ENCODE measurements at regions not wholly inside any gene's neighbourhood (a gene's known extent, or its start where the extent isn't known, plus 50 kb on each side); places are given as distances from the start of the nearest gene placed in this dataset.
"Not testable (repeated sequence)": the region's sequence is repeated elsewhere in the genome, so short reads cannot be mapped to it uniquely, and the experiment has no call there.

GRCh38 chr10:9342885-9343570, 1288.5 kb downstream of the GATA3 start:
- no peak for DNase-seq

- not testable (repeated sequence) for DNase-seq
Observed at GRCh38 chr10:9347933-9348332, 1293.4 kb downstream of the GATA3 start.

GRCh38 chr10:9357471-9357870, 1303.0 kb downstream of the GATA3 start:
- DNase-seq = no peak

- DNase-seq = no peak
Observed at GRCh38 chr10:9362721-9363120, 1308.2 kb downstream of the GATA3 start.

GRCh38 chr10:9379183-9379582, 1324.7 kb downstream of the GATA3 start:
- no peak for DNase-seq

GRCh38 chr10:9381733-9382532, 1327.4 kb downstream of the GATA3 start:
- no peak for DNase-seq

GRCh38 chr10:9382533-9382866, 1328.0 kb downstream of the GATA3 start:
- no peak for DNase-seq

GRCh38 chr10:9390516-9390915, 1336.0 kb downstream of the GATA3 start:
- no peak for DNase-seq

GRCh38 chr10:9399275-9399983, 1344.9 kb downstream of the GATA3 start:
- DNase-seq = no peak

GRCh38 chr10:9402067-9402466, 1347.6 kb downstream of the GATA3 start:
- DNase-seq = not testable (repeated sequence)

- not testable (repeated sequence) for DNase-seq
Observed at GRCh38 chr10:9402507-9403195, 1348.2 kb downstream of the GATA3 start.

GRCh38 chr10:9407201-9407600, 1352.7 kb downstream of the GATA3 start:
- not testable (repeated sequence) for DNase-seq

GRCh38 chr10:9416331-9416730, 1361.8 kb downstream of the GATA3 start:
- no peak for DNase-seq

GRCh38 chr10:9419757-9420156, 1365.3 kb downstream of the GATA3 start:
- DNase-seq = no peak

GRCh38 chr10:9427209-9427608, 1372.7 kb downstream of the GATA3 start:
- no peak for DNase-seq

GRCh38 chr10:9437131-9437530, 1382.6 kb downstream of the GATA3 start:
- no peak for DNase-seq

GRCh38 chr10:9443758-9444157, 1389.3 kb downstream of the GATA3 start:
- DNase-seq = no peak

GRCh38 chr10:9449530-9449929, 1395.0 kb downstream of the GATA3 start:
- no peak for DNase-seq

GRCh38 chr10:9450801-9451200, 1396.3 kb downstream of the GATA3 start:
- no peak for DNase-seq

GRCh38 chr10:9451211-9451773, 1396.8 kb downstream of the GATA3 start:
- no peak for DNase-seq

- DNase-seq = no peak
Observed at GRCh38 chr10:9452056-9452455, 1397.6 kb downstream of the GATA3 start.

- DNase-seq = not testable (repeated sequence)
Observed at GRCh38 chr10:9453871-9454270, 1399.4 kb downstream of the GATA3 start.

- no peak for DNase-seq
Observed at GRCh38 chr10:9469663-9470205, 1415.2 kb downstream of the GATA3 start.
